Tibial nerve (tissue), 4 donors: ENCODE measurements at regions not wholly inside any gene's neighbourhood (a gene's known extent, or its start where the extent isn't known, plus 50 kb on each side); places are given as distances from the start of the nearest gene placed in this dataset.

ENCODE experiments used
- DNase-seq, 2 donors: peaks; one replicate each; pipeline ENCODE4 v3.0.0-alpha.2; 2019; ENCODE audit warnings: low spot score in 2 of 2
- H3K27ac ChIP-seq, 4 donors: fragments of 200-600 bp; sonication (generic) in 3 of 4; one replicate each; pipeline ENCODE4 v1.5.1; 2017 to 2019; ENCODE audit warnings: mild to moderate bottlenecking in 1 of 4
- H3K27me3 ChIP-seq, 2 donors: fragments of 200-600 bp; sonication (generic) in 1 of 2; one replicate each; pipeline versions ENCODE4 v1.5.1 to v1.6.0; 2017 to 2019
- H3K36me3 ChIP-seq, 3 donors: fragments of 200-600 bp; sonication (generic); one replicate each; pipeline ENCODE4 v1.5.1; 2018 to 2019
- H3K4me1 ChIP-seq, 4 donors: fragments of 200-600 bp; sonication (generic) in 3 of 4; one replicate each; pipeline ENCODE4 v1.5.1; 2017 to 2019
- H3K4me3 ChIP-seq, 4 donors: fragments of 200-600 bp; sonication (generic) in 3 of 4; one replicate each; pipeline ENCODE4 v1.5.1; 2017 to 2019; ENCODE audit warnings: mild to moderate bottlenecking in 1 of 4, moderate library complexity in 1 of 4
- H3K9me3 ChIP-seq, 4 donors: fragments of 200-600 bp; sonication (generic) in 3 of 4; one replicate each; pipeline ENCODE4 v1.5.1; 2017 to 2019
- EP300 ChIP-seq, 2 donors: sonication (generic); formaldehyde crosslinking; IDR thresholded peaks; one replicate each; pipeline ENCODE4 v1.6.1; 2017; ENCODE audit warnings: antibody characterized with exemption in 2 of 2, mild to moderate bottlenecking in 1 of 2
- POLR2A ChIP-seq, 2 donors: fragments of 450-650 bp; IDR thresholded peaks; one replicate each; pipeline ENCODE4 v1.6.1; 2017; ENCODE audit warnings: antibody characterized with exemption in 2 of 2, mild to moderate bottlenecking in 2 of 2, moderate library complexity in 2 of 2
- WGBS, 2 donors: methylation state at CpG; one replicate each; pipeline ENCODE4 v1.1.5; 2018; 5-methylcytosine and 5-hydroxymethylcytosine counted together
- TF ChIP-seq, protein P1 (sequence below), 5 experiments: fragments of 200-600 bp in 3 of 5; fragments of 450-650 bp in 2 of 5; sonication (generic) in 3 of 5; IDR thresholded peaks; one replicate each; pipeline ENCODE4 v1.5.1; 2016 to 2019; ENCODE audit warnings: antibody characterized with exemption in 5 of 5, mild to moderate bottlenecking in 3 of 5, moderate library complexity in 2 of 5

DNA sequence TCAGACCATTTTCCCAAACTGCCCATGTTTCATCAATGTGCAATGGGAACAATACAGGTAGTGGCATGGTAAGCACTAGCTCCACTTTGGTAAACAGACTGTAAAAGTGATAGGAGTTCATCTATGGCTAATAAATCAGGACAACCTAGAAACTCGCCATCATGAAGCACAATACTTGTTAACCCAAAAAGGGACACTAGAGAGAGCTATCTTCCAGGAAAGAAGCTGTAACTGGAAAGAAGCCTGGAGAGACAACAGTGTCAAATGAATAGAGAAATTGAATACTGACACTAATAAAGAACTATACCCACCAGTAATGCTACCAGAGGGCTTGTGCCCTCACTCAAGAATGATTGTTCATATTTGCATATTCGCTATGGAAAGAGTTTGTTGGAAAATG lies 164.7 kb upstream of the RGS18 start:
- WGBS, 2 donors = 61 to 68% methylated on average over 2 of the region's 2 CpGs
- Histone ChIP-seq H3K36me3 (no peaks in the 10 kb centered on the region), H3K4me1 (no peaks in the 10 kb centered on the region), H3K27me3 (no peaks in the 10 kb centered on the region), H3K27ac (no peak overlapping the region), H3K4me3 (no peak overlapping the region), H3K9me3 (no peaks in the 10 kb centered on the region)
- DNase-seq = no peak
- TF ChIP-seq, protein P1, sequence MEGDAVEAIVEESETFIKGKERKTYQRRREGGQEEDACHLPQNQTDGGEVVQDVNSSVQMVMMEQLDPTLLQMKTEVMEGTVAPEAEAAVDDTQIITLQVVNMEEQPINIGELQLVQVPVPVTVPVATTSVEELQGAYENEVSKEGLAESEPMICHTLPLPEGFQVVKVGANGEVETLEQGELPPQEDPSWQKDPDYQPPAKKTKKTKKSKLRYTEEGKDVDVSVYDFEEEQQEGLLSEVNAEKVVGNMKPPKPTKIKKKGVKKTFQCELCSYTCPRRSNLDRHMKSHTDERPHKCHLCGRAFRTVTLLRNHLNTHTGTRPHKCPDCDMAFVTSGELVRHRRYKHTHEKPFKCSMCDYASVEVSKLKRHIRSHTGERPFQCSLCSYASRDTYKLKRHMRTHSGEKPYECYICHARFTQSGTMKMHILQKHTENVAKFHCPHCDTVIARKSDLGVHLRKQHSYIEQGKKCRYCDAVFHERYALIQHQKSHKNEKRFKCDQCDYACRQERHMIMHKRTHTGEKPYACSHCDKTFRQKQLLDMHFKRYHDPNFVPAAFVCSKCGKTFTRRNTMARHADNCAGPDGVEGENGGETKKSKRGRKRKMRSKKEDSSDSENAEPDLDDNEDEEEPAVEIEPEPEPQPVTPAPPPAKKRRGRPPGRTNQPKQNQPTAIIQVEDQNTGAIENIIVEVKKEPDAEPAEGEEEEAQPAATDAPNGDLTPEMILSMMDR (IDR thresholded peaks at IDR 0.05) = no peak
- TF ChIP-seq EP300 (IDR thresholded peaks at IDR 0.05) = no peak
- no peak for TF ChIP-seq POLR2A (IDR thresholded peaks at IDR 0.05)

DNA sequence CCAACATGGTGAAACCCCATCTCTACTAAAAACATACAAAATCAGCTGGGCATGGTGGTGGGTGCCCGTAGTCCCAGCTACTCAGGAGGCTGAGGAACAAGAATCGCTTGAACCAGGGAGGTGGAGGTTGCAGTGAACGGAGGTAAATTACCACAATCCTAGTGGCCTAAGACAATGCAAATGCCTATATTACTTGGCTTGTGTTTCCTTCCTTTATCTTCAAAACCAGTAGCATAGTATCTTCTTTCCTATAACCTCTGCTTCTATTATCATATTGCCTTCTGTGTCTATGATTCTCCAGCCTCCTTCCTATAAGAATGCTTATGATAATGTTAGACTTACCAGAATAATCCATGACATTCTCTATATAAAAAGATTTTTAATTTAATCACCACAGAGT lies 156.2 kb upstream of the RGS18 start:
- Histone ChIP-seq H3K27me3 (no peaks in the 10 kb centered on the region), H3K36me3 (no peaks in the 10 kb centered on the region), H3K4me1 (no peaks in the 10 kb centered on the region), H3K9me3 (no peaks in the 10 kb centered on the region), H3K27ac (no peak overlapping the region), H3K4me3 (no peak overlapping the region)
- no peak for DNase-seq
- TF ChIP-seq POLR2A (IDR thresholded peaks at IDR 0.05) (no peak), EP300 (IDR thresholded peaks at IDR 0.05) (no peak)
- TF ChIP-seq, protein P1 (IDR thresholded peaks at IDR 0.05) = no peak
- 87% methylated on average over 3 of the region's 3 CpGs for WGBS, 2 donors

DNA sequence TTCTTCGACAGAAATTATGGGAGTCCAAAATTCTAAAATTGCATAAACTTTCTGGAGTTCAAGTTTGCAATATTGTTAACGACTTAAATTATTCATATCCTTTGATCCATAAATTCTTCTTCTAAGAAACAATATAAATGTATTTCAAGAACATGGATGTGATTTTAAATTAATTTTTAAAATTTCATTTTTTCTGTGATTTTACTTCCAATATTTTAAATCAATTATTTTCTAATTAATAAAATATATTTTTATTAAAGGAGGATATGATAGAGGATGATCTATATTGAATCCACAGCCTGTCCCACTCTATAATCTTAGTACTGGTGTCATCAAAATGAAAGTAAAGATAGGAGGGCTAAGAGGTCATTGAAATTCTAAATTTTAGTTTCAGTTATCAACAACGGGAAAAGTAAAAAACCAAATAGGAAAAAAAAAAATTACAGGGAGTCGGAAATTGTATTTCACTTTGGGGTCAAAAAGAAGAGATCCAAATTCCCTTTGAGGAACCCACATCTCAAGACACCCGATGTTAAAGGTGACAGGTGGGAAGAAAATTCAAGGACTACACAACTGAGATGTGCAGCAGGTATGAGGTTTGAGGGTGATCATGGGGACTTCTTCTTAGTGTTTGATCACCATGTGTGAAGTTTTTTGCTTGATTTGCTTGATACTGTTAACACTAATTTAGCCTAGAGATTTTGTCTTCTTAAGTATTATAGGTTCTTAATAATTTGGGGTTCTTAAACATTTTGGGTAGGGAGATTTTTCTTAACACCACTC lies 154.8 kb upstream of the RGS18 start:
- Histone ChIP-seq H3K4me1 (no peaks in the 10 kb centered on the region), H3K27ac (no peak overlapping the region), H3K36me3 (no peaks in the 10 kb centered on the region), H3K27me3 (no peaks in the 10 kb centered on the region), H3K9me3 (no peaks in the 10 kb centered on the region), H3K4me3 (no peak overlapping the region)
- TF ChIP-seq EP300 (IDR thresholded peaks at IDR 0.05) (no peak), POLR2A (IDR thresholded peaks at IDR 0.05) (no peak)
- TF ChIP-seq, protein P1 (IDR thresholded peaks at IDR 0.05) = no peak
- WGBS, 2 donors = 93 to 95% methylated on average over 5 of the region's 5 CpGs
- DNase-seq = no peak

DNA sequence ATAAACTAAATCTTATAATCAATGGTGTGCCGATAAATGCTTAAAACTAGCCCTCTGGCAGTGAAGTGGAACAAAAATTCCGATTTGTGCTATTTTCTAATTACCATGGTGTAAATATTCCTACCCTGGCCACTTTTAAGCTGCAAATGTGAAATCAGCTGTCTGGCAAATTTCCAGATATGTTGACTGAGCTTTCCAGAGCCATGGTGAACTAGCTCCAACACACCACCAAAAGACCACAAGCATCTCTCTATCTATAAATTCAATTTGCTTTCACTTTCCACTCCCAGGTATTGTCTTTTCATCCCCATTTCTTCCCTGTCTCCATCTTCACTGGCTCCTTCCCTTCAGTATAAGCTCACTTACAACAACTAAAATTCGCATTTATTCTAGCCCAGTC lies 152.3 kb upstream of the RGS18 start:
- TF ChIP-seq, protein P1 (IDR thresholded peaks at IDR 0.05) = no peak
- TF ChIP-seq POLR2A (IDR thresholded peaks at IDR 0.05) (no peak), EP300 (IDR thresholded peaks at IDR 0.05) (no peak)
- WGBS, 2 donors = 90% methylated on average over 3 of the region's 3 CpGs

DNA sequence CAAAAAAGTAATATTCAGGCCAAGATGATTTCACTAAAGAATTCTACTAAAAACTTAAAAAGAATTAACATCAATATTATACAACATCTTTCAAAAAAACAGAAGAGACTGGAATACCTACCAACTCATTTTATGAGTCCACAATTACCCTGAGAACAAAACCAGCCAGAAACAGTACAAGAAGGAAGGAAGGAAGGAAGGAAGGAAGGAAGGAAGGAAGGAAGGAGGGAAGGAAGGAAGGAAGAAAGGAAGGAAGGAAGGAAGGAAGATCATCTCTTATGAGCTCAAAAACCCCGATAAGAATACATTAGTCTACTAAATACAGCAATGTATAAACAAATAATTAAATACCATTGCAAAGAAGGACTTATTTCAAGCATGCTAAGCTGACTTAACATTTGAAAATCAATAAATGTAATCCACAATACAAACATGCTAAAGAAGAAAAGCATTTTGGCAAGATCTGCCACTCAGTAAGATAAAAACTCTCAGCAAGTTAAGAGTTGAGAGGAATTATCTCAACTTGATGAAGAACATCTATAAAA lies 149.9 kb upstream of the RGS18 start:
- TF ChIP-seq, protein P1 (IDR thresholded peaks at IDR 0.05) = no peak
- TF ChIP-seq POLR2A (IDR thresholded peaks at IDR 0.05) (no peak), EP300 (IDR thresholded peaks at IDR 0.05) (no peak)
- DNase-seq = no peak
- Histone ChIP-seq H3K36me3 (no peaks in the 10 kb centered on the region), H3K27me3 (no peaks in the 10 kb centered on the region), H3K27ac (no peak overlapping the region), H3K9me3 (no peaks in the 10 kb centered on the region), H3K4me1 (no peaks in the 10 kb centered on the region), H3K4me3 (no peak overlapping the region)
- 83 to 86% methylated on average over 1 of the region's 1 CpG for WGBS, 2 donors

More for the DNA sequence above, 152.3 kb upstream of the RGS18 start:
- Histone ChIP-seq H3K4me3 (no peak overlapping the region), H3K36me3 (no peaks in the 10 kb centered on the region), H3K27me3 (no peaks in the 10 kb centered on the region), H3K27ac (no peak overlapping the region), H3K9me3 (no peaks in the 10 kb centered on the region), H3K4me1 (no peaks in the 10 kb centered on the region)
- no peak for DNase-seq
